GM12878 (cell line): ENCODE measurements at regions not wholly inside any gene's neighbourhood (a gene's known extent, or its start where the extent isn't known, plus 50 kb on each side); places are given as distances from the start of the nearest gene placed in this dataset.

Experiments used
- BCL11A ChIP-seq: IDR thresholded peaks from 2 replicates; pipeline ENCODE4 v1.6.1; 2011; ENCODE audit warnings: low read depth, low read length
- CTCF ChIP-seq, 3 experiments: IDR thresholded peaks in 2 of 3; conservative IDR thresholded peaks in 1 of 3; 2 replicates each; pipeline ENCODE4 v1.5.1; 2011; ENCODE audit warnings: low read depth in 3 of 3, low read length in 3 of 3, mild to moderate bottlenecking in 3 of 3, control low read depth in 2 of 3, moderate library complexity in 2 of 3, inconsistent platforms in 1 of 3, mixed read lengths in 1 of 3; ENCODE audit not compliant: control insufficient read depth in 2 of 3, insufficient read depth in 1 of 3; ENCODE audit errors: extremely low read depth in 1 of 3
- HDGF ChIP-seq: fragments of 450-650 bp; IDR thresholded peaks from 2 replicates; pipeline ENCODE4 v1.6.1; 2016; ENCODE audit warnings: antibody characterized with exemption
- NR2C2 ChIP-seq: IDR thresholded peaks from 2 replicates; pipeline ENCODE4 v1.6.1; 2011; ENCODE audit warnings: borderline replicate concordance, low read depth; ENCODE audit not compliant: control insufficient read depth, insufficient read length
- POLR2A ChIP-seq: IDR thresholded peaks from 2 replicates; pipeline ENCODE4 v1.6.1; 2011; ENCODE audit warnings: low read depth, mild to moderate bottlenecking, low read length
- REST ChIP-seq: IDR thresholded peaks from 2 replicates; pipeline ENCODE4 v1.6.1; 2012; ENCODE audit warnings: mild to moderate bottlenecking, low read depth, low read length
- TBL1XR1 ChIP-seq: IDR thresholded peaks from 2 replicates; pipeline ENCODE4 v1.6.1; 2012; ENCODE audit warnings: low read depth, low read length, improper control_type of control experiment

- TF ChIP-seq CTCF (IDR thresholded peaks at IDR 0.05 in 2 of 3, conservative IDR thresholded peaks at IDR 0.05 in 1 of 3; ENCODE audit: control insufficient read depth in 2 of 3, extremely low read depth in 1 of 3, insufficient read depth in 1 of 3, low read depth in 3 of 3, low read length in 3 of 3) (no peak), REST (no peak), POLR2A (no peak), TBL1XR1 (no peak), BCL11A (no peak), HDGF (no peak), NR2C2 (no peak)
These were observed 61.7 kb upstream of the VPREB1 start for GRCh38 chr22:22182990-22183264.
